ENCODE measurements at regions not wholly inside any gene's neighbourhood (a gene's known extent, or its start where the extent isn't known, plus 50 kb on each side); places are given as distances from the start of the nearest gene placed in this dataset.

DNA sequence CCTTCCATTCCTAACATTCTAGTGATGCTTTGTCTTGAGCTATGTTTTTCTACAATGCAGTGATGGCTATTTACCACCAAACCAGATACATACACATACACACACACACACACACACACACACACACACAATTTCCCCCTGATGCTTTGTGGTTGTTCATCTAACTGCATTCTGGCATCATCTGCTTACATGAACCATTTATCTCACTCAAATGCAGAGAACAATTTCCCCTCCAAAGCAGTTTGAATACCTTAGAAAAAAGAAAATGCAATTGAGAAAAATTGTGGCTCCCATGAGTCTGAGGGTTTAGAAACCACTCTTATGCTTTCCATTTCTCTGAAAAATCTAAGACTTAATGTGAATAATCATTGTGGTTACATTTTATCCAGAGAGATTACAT lies 1024.8 kb downstream of the TLE4 start:
- no peak for DNase-seq

DNA sequence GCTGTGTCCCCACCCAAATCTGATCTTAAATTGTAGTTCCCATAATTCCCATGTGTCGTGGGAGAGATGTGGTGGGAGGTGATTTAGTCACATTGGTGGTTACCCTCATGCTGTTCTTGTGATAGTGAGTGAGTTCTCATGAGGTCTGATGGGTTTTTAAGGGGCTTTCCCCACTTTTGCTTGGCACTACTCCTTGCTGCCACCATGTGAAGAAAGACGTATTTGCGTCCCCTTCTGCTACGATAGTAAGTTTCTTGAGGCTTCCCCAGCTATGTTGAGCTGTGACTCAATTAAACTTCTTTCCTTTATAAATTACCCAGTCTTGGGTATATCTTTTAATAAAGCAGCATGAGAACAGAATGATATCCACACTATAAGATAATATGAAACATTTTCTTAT lies 1023.4 kb downstream of the TLE4 start:
- DNase-seq: no peak

GRCh38 chr9:80592413-80592812 lies 1020.6 kb downstream of the TLE4 start:
- DNase-seq: no peak

DNA sequence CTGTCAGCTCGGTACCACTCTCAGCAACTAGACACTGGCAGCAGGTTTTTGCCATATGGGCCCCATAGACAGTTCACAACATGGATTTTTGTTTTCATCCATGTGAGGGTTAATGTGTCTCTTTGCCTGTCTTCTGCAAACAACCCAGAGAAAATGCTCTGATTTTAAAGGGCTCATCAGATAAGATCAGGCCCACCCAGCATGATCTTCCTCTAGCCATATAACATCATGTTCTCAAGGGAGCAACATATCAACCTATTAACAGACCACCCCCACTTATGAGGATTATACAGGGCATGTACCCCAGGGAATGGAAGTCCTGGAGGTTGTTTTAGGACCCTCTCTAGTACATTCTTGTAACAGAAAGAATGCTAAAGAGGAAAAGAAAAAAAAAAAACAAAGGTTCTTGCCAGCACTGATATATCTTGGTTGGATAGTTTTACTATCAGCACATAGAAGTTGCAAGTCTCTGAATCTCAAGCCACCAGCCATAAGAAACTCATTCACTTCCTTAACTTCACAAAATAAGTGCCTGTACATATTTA lies 1015.1 kb downstream of the TLE4 start:
- DNase-seq: no peak

- DNase-seq: no peak
Observed at GRCh38 chr9:80571953-80572352, 1000.2 kb downstream of the TLE4 start.

DNA sequence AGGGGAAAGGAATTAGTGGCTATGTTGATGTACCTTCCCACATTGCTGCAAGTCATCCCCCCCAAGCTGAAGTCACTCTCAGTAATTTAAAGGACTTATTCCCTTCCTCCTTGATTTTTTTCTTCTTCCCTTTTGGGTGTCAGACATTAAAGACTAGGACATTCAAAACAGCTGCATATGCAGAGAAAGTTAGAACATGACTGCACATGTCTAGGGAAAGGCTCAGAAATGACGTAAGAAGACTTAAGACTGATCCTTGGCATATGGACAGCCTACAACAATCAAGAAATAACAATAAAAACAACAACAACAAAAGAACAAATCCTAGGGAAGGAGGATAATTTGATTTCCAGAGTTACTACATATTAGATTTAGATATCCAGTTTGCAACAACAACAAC lies 997.5 kb downstream of the TLE4 start:
- DNase-seq: no peak

DNA sequence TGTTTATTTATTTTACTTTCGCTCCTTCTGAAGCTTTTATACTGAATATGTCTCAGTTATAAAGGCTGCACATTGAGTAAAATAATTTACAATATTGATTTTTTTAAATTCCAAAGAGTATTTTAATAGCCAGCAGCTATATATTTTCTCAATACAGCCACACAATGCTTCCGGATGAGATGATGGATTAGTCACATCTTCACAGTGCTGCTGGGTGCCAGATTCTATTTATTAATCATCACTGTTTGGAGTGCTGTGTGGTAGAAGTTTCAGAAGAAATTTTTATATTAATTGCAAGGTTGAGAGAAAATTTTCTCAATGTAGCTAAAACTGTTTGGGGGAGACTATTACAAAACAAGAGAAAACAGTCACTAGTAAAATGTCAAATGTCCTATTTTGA lies 989.8 kb downstream of the TLE4 start:
- no peak for DNase-seq

GRCh38 chr9:80560976-80561375 lies 989.2 kb downstream of the TLE4 start:
- DNase-seq: no peak

DNA sequence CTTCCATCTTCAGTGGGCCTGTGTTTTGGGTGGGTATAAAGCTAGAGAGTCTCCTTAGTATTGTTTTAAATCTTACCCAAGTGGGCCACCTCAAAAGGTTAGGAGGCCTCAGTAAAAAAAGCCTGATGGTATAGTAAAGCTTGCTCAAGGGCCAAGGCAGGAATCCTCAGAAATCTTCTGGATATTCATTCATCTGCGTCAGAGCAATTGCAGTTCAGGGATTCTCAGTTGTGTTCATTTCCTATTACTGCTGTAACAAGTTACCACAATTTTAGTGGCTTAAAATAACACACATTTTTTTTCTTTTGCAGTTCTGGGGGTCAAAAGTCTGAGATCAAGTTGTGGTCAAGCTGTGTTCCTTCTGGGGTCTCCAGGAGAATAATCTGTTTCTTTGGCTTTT lies 985.5 kb downstream of the TLE4 start:
- DNase-seq: no peak

DNA sequence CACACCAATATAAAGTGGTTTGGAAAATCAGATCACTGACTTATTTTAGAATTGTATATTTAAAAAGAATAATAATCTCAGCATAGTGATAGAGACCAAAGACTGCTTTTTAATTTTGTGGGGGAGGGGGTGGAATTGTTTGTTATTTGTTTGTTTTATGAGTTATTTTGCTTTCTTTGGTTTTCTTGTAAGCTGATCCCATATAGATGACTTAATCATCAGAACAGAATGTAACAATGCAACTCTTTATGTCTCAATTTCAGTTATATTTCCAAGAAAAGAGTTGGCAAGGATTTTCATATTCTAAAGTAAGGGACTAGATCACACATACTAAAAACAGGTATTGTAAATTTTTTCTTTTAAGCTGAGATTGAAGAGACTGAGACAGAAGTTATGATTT lies 984.9 kb downstream of the TLE4 start:
- no peak for DNase-seq

- no peak for DNase-seq
Observed at GRCh38 chr9:80555782-80556325, 984.1 kb downstream of the TLE4 start.

DNA sequence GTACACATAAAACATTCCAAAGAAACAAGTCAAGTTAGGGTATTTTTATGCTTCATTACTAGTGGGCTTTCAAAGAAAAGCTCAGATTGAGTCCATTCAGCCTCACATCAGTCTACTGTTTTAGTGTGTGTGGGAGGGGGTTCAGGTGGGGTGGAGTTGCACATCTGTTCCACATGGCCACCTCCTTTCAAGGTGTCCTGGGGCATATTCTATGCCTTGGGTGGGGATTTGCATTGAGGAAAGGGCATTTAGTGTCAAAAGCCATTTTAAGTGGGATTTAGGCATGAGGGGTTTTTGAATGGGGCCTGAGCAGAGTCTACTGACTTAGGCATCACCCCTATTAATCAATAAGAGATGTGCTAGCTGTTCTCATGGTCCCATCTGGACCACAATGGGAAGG lies 983.1 kb downstream of the TLE4 start:
- DNase-seq: no peak

- no peak for DNase-seq
Observed at GRCh38 chr9:80554301-80554700, 982.5 kb downstream of the TLE4 start.

DNA sequence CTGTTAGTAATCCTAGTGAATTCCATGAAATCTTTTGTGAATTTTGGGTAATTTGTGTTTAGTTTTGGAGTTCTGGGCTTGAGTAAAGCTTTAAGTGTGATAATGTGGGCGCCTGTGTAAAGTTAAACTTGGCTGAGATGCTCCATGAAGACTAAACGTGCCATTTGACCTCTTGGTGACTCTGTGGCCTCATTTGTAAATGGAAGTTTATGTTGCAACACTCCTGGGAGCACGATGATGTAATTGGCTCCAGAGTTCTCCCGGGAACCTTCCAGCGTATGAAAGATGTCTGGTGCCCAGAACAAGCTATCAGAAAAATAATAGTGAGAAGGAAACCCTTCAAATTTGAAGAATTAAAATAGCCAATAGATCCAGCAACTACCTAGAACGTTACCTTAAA lies 981.2 kb downstream of the TLE4 start:
- DNase-seq: no peak

DNA sequence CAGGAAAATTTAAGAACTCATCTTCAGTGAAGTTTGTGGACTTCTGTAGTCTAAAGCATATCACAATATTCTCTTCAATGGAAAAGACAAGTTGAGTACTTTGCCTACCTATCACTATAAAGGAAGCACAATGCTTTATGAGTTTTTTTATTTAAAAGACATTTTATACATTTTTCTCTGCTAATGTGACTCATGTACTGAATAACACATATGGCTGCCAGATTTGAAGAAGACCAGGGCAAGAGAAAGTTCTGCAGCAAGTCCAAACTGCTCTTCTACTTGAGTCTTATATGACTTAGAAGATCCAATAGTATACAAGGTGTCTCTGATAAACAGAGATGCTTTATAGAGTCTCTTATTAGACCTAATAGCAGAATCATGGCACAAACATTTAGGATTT lies 978.4 kb downstream of the TLE4 start:
- no peak for DNase-seq

DNA sequence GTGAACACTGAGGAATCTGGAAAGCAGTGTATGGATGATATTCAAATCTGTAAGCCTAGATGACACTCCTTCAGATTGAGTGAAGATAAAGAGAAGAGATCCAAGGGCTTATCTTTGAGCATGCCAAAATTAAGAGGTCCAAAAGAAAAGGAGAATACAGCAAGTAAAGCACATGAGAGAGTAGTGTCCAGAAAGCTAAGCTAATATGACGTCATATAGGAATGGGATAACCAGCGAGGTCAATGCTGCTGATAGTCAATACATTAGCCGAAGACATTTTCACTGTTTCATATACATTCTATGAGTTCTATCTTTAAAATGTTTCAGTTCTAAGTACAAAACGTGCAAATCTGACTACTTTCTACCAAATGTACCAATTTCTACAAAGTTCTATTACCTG lies 975.8 kb downstream of the TLE4 start:
- DNase-seq: no peak

- DNase-seq: no peak
Observed at GRCh38 chr9:80540387-80540786, 968.6 kb downstream of the TLE4 start.

DNA sequence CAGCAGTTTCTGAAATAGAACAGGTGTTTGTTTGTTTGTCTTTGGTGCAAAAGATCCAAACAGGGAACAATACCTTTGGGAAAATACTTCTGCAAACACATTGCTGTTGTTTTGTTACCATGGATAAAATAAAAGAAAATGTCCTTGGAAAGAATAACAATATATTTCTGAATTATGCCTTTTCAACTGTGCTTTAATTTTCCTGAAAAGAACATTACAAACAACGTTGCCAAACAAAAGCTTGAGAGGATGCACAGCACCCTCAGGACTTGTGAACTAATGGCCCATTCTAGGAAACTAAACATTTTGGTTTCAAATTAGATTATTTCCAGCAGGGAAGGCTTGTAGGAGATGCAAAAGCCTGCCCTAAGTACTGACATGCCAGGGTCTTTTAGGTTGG lies 967.2 kb downstream of the TLE4 start:
- DNase-seq: no peak

- DNase-seq: no peak
Observed at GRCh38 chr9:80522465-80522864, 950.7 kb downstream of the TLE4 start.

DNA sequence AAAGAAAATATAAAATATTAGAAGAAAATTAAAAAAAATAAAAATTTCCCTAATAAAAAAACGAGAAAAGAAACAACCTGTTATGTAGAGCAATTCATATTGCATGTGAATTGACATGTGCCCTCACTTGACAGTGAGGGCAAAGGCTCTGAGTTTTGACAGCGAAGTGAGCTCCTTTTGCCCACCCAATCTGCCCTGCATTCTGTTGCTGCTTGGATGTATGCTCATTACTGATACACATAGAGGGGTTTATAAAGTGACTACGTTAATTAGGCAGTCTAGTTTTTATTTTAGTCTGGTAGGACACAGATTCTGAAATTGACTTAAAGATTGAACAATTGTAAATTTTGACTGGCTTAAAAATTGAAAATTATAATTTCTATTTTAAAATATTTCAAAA lies 949.4 kb downstream of the TLE4 start:
- no peak for DNase-seq

DNA sequence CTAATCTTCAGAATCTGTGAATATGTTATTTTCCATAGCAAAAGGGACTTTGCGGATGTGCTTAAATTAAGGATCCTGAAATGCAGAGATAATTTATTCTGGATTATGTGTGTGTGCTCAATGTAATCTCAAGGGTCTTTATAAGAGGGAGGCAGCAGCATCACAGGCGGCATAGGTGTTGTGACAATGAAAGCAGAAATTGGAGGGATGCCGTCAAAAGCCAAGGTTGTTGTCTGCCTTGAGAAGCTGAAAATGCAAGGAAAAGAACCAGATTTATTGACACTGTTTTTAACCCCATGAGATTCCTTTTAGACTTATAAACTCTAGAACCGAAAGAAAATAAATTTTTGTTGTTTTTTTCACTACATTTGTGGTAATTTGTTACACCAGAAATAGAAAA lies 948.5 kb downstream of the TLE4 start:
- no peak for DNase-seq

DNA sequence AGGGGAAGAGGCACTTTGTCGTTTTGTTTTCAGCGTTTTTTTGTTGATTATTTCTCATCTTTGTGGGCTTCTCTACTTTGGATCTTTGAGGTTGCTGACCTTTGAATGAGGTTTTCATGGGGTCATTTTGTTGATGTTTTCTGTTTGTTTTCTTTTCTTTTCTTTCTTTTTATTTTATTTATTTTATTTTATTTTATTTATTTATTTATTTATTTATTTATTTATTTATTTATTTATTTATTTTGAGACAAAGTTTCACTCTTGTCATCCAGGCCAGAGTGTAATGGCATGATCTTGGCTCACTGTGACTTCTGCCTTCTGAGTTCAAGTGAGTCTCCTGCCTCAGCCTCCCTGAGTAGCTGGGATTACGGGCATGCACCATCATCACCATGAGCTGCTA lies 946.7 kb downstream of the TLE4 start:
- no peak for DNase-seq

DNA sequence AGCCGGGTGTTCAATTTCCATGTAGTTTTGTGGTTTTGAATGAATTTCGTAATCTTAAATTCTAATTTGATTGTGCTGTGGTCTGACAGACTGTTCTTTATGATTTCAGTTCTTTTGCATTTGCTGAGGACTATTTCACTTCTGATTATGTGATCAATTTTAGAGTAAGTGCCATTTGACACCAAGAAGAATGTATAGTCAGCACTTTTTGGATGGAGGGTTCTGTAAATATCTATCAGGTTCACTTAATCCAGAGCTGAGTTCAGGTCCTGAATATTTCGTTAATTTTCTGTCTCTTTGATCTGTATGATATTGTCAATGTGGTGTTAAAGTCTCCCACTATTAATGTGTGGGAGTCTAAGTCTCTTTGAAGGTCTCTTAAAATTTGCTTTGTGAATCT lies 944.9 kb downstream of the TLE4 start:
- DNase-seq: no peak

GRCh38 chr9:80509358-80509757 lies 937.6 kb downstream of the TLE4 start:
- DNase-seq: no peak

GRCh38 chr9:80507611-80508010 lies 935.8 kb downstream of the TLE4 start:
- no peak for DNase-seq

Data from NCI-H446 (cell line).